WTC11 (cell line): ENCODE measurements at regions not wholly inside any gene's neighbourhood (a gene's known extent, or its start where the extent isn't known, plus 50 kb on each side); places are given as distances from the start of the nearest gene placed in this dataset.

ENCODE experiments used
- ATAC-seq: fragments of 200-7000 bp; cut with Tn5 transposase; 2 replicates; pipeline ENCODE4 v1.10.0; 2021; ENCODE audit warnings: mild to moderate bottlenecking, moderate library complexity
- CTCF ChIA-PET: fragments of 300-600 bp; sonication (Branson Sonifier 250); formaldehyde crosslinking; loops from one replicate; lab custom pipeline; 2021; ENCODE audit warnings: antibody characterized with exemption; lab: Charles Lee
- POLR2A ChIA-PET: fragments of 350-600 bp; sonication (Branson Sonifier 250); formaldehyde crosslinking; loops from one replicate; lab custom pipeline; 2021; ENCODE audit warnings: antibody characterized with exemption; lab: Charles Lee
- DNase-seq: peaks from one replicate; pipeline ENCODE4 v3.0.0; 2021; ENCODE audit warnings: low spot score
- H3K27ac Mint-ChIP-seq: 2 replicates; pipeline ENCODE4 v1.8.0; 2021; ENCODE audit warnings: mixed read lengths
- H3K27me3 Mint-ChIP-seq: 2 replicates; pipeline ENCODE4 v1.8.0; 2021; ENCODE audit warnings: low read depth, mild to moderate bottlenecking, moderate library complexity, mixed read lengths
- H3K36me3 Mint-ChIP-seq: 2 replicates; pipeline ENCODE4 v1.8.0; 2021; ENCODE audit warnings: mixed read lengths
- H3K4me1 Mint-ChIP-seq: 2 replicates; pipeline ENCODE4 v1.8.0; 2022; ENCODE audit warnings: mixed read lengths
- H3K4me3 Mint-ChIP-seq: 2 replicates; pipeline ENCODE4 v1.8.0; 2021; ENCODE audit warnings: mild to moderate bottlenecking, moderate library complexity, mixed read lengths
- H3K9me3 Mint-ChIP-seq: 2 replicates; pipeline ENCODE4 v1.8.0; 2021; ENCODE audit warnings: mixed read lengths
- IRF2 ChIP-seq: sonication (generic); formaldehyde crosslinking; IDR thresholded peaks from 2 replicates; pipeline ENCODE4 v1.8.0; 2022; ENCODE audit warnings: low read depth, missing genetic modification reagents, borderline replicate concordance
- MXD4 ChIP-seq: fragments of 250-450 bp; sonication (Bioruptor Pico); IDR thresholded peaks from 2 replicates; pipeline ENCODE4 v1.8.0; 2021; ENCODE audit warnings: mild to moderate bottlenecking, moderate library complexity, borderline replicate concordance
- NFATC4 ChIP-seq: fragments of 250-450 bp; sonication (Bioruptor Pico); IDR thresholded peaks from 2 replicates; pipeline ENCODE4 v1.9.0; 2021; ENCODE audit warnings: mild to moderate bottlenecking
- RELA ChIP-seq: sonication (generic); formaldehyde crosslinking; IDR thresholded peaks from 2 replicates; pipeline ENCODE4 v1.8.1; 2022; ENCODE audit warnings: missing genetic modification reagents, mild to moderate bottlenecking, borderline replicate concordance
- SP1 ChIP-seq: sonication (generic); formaldehyde crosslinking; conservative IDR thresholded peaks from 2 replicates; pipeline ENCODE4 v1.8.1; 2022; ENCODE audit warnings: missing genetic modification reagents
- ZNF263 ChIP-seq: sonication (generic); formaldehyde crosslinking; IDR thresholded peaks from 2 replicates; pipeline ENCODE4 v1.8.1; 2022; ENCODE audit warnings: low read depth, mild to moderate bottlenecking, moderate library complexity, missing genetic modification reagents
- TF ChIP-seq, protein P1 (sequence below): fragments of 250-450 bp; sonication (Bioruptor Pico); IDR thresholded peaks from 2 replicates; pipeline ENCODE4 v1.9.0; 2021; ENCODE audit warnings: mild to moderate bottlenecking, borderline replicate concordance
- TF ChIP-seq, protein P2 (sequence below): sonication (generic); formaldehyde crosslinking; IDR thresholded peaks from 2 replicates; pipeline ENCODE4 v1.8.0; 2022; ENCODE audit warnings: missing genetic modification reagents
- TF ChIP-seq, protein P3 (sequence below): sonication (generic); formaldehyde crosslinking; IDR thresholded peaks from 2 replicates; pipeline ENCODE4 v1.8.0; 2022; ENCODE audit warnings: mild to moderate bottlenecking, missing genetic modification reagents
- TF ChIP-seq, protein P4 (sequence below): sonication (generic); formaldehyde crosslinking; IDR thresholded peaks from 2 replicates; pipeline ENCODE4 v1.8.0; 2023; ENCODE audit warnings: mild to moderate bottlenecking, missing genetic modification reagents
- TF ChIP-seq, protein P5 (sequence below): sonication (generic); formaldehyde crosslinking; IDR thresholded peaks from 2 replicates; pipeline ENCODE4 v1.8.1; 2023; ENCODE audit warnings: mild to moderate bottlenecking, missing genetic modification reagents, moderate library complexity

DNA sequence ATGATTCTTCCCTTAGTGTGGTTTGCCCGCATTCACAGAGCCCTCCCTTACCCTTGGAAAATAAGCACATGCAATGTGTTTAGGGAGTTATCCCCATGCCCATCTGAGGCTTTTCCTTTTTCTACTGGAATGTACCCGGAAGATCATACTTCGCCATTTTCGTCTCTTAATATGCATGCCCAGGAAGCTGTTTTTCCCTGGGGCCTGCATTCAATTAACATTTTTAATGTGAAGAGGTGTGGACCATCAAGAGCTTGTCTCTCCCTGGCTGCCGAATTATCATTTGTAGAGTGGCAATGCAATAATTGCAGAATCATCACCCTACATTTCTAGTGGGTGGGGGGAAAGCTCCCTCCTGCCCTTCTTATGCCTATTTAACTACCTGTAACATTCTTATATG is 976.3 kb downstream of the DIPK2A start (continued):
- TF ChIP-seq, protein P1, sequence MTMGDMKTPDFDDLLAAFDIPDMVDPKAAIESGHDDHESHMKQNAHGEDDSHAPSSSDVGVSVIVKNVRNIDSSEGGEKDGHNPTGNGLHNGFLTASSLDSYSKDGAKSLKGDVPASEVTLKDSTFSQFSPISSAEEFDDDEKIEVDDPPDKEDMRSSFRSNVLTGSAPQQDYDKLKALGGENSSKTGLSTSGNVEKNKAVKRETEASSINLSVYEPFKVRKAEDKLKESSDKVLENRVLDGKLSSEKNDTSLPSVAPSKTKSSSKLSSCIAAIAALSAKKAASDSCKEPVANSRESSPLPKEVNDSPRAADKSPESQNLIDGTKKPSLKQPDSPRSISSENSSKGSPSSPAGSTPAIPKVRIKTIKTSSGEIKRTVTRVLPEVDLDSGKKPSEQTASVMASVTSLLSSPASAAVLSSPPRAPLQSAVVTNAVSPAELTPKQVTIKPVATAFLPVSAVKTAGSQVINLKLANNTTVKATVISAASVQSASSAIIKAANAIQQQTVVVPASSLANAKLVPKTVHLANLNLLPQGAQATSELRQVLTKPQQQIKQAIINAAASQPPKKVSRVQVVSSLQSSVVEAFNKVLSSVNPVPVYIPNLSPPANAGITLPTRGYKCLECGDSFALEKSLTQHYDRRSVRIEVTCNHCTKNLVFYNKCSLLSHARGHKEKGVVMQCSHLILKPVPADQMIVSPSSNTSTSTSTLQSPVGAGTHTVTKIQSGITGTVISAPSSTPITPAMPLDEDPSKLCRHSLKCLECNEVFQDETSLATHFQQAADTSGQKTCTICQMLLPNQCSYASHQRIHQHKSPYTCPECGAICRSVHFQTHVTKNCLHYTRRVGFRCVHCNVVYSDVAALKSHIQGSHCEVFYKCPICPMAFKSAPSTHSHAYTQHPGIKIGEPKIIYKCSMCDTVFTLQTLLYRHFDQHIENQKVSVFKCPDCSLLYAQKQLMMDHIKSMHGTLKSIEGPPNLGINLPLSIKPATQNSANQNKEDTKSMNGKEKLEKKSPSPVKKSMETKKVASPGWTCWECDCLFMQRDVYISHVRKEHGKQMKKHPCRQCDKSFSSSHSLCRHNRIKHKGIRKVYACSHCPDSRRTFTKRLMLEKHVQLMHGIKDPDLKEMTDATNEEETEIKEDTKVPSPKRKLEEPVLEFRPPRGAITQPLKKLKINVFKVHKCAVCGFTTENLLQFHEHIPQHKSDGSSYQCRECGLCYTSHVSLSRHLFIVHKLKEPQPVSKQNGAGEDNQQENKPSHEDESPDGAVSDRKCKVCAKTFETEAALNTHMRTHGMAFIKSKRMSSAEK (CRISPR knock-in tag): no peak
- TF ChIP-seq IRF2 (CRISPR knock-in tag) (no peak), ZNF263 (no peak), SP1 (CRISPR knock-in tag) (no peak), MXD4 (no peak)
- TF ChIP-seq, protein P2, sequence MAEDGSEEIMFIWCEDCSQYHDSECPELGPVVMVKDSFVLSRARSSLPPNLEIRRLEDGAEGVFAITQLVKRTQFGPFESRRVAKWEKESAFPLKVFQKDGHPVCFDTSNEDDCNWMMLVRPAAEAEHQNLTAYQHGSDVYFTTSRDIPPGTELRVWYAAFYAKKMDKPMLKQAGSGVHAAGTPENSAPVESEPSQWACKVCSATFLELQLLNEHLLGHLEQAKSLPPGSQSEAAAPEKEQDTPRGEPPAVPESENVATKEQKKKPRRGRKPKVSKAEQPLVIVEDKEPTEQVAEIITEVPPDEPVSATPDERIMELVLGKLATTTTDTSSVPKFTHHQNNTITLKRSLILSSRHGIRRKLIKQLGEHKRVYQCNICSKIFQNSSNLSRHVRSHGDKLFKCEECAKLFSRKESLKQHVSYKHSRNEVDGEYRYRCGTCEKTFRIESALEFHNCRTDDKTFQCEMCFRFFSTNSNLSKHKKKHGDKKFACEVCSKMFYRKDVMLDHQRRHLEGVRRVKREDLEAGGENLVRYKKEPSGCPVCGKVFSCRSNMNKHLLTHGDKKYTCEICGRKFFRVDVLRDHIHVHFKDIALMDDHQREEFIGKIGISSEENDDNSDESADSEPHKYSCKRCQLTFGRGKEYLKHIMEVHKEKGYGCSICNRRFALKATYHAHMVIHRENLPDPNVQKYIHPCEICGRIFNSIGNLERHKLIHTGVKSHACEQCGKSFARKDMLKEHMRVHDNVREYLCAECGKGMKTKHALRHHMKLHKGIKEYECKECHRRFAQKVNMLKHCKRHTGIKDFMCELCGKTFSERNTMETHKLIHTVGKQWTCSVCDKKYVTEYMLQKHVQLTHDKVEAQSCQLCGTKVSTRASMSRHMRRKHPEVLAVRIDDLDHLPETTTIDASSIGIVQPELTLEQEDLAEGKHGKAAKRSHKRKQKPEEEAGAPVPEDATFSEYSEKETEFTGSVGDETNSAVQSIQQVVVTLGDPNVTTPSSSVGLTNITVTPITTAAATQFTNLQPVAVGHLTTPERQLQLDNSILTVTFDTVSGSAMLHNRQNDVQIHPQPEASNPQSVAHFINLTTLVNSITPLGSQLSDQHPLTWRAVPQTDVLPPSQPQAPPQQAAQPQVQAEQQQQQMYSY: no peak
- TF ChIP-seq, all 79 proteins: peak for 0

DNA sequence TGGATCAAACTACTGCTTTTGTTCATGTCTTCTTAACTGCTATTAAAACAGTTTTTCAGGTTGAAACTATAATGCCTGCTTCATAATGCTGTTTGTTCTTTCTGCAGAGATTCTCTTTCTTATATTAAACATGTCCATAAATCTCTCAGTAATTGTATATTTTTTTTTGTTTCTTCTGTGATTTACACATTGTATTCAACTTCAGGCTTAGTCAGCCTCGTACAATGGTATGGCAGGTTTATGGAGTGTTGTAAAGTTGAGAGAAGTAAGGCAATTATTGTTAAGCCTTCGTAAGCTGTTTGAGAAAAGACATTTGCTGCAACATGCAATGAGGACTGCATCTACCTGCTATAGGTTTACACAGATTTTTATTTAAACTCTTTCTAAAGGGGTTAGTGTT is 977.1 kb downstream of the DIPK2A start:
- POLR2A ChIA-PET: no interaction called here
- H3K9me3 Mint-ChIP-seq: peaks cover 34% of the 10 kb centered on the region
- H3K27ac Mint-ChIP-seq: no peak overlapping the region
- peaks cover 32% of the 10 kb centered on the region for H3K36me3 Mint-ChIP-seq
- peaks cover 21% of the 10 kb centered on the region for H3K4me1 Mint-ChIP-seq
- H3K4me3 Mint-ChIP-seq: no peak overlapping the region
- DNase-seq (no peak), ATAC-seq (no peak)
- H3K27me3 Mint-ChIP-seq: no peaks in the 10 kb centered on the region
- CTCF ChIA-PET: no interaction called here
- TF ChIP-seq, protein P3, sequence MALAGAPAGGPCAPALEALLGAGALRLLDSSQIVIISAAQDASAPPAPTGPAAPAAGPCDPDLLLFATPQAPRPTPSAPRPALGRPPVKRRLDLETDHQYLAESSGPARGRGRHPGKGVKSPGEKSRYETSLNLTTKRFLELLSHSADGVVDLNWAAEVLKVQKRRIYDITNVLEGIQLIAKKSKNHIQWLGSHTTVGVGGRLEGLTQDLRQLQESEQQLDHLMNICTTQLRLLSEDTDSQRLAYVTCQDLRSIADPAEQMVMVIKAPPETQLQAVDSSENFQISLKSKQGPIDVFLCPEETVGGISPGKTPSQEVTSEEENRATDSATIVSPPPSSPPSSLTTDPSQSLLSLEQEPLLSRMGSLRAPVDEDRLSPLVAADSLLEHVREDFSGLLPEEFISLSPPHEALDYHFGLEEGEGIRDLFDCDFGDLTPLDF: no peak
- TF ChIP-seq, protein P4, sequence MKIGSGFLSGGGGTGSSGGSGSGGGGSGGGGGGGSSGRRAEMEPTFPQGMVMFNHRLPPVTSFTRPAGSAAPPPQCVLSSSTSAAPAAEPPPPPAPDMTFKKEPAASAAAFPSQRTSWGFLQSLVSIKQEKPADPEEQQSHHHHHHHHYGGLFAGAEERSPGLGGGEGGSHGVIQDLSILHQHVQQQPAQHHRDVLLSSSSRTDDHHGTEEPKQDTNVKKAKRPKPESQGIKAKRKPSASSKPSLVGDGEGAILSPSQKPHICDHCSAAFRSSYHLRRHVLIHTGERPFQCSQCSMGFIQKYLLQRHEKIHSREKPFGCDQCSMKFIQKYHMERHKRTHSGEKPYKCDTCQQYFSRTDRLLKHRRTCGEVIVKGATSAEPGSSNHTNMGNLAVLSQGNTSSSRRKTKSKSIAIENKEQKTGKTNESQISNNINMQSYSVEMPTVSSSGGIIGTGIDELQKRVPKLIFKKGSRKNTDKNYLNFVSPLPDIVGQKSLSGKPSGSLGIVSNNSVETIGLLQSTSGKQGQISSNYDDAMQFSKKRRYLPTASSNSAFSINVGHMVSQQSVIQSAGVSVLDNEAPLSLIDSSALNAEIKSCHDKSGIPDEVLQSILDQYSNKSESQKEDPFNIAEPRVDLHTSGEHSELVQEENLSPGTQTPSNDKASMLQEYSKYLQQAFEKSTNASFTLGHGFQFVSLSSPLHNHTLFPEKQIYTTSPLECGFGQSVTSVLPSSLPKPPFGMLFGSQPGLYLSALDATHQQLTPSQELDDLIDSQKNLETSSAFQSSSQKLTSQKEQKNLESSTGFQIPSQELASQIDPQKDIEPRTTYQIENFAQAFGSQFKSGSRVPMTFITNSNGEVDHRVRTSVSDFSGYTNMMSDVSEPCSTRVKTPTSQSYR (CRISPR knock-in tag): no peak
- no peak for TF ChIP-seq NFATC4

DNA sequence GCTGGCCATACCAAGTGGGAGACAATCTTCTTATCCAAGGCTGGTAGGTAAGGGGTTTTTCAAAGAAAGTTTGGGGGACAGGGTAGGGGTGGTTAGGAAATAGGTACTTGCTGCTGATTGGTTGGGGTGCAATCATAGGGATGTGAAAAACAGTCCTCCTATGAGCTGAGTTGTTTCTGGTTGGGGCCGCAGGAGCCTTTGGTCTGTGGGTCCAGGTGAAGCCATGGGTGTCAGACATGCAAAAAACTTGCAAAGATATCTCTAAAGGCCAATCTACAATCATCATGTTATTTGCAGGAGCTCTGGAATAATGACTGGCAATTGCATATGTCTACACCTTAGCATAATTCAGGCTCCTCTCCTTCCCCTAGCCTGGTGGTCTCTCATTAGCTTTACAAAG is 982.3 kb downstream of the DIPK2A start:
- no peak for TF ChIP-seq RELA (CRISPR knock-in tag)
- TF ChIP-seq, protein P5, sequence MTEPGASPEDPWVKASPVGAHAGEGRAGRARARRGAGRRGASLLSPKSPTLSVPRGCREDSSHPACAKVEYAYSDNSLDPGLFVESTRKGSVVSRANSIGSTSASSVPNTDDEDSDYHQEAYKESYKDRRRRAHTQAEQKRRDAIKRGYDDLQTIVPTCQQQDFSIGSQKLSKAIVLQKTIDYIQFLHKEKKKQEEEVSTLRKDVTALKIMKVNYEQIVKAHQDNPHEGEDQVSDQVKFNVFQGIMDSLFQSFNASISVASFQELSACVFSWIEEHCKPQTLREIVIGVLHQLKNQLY (CRISPR knock-in tag): no peak
- TF ChIP-seq, all 79 proteins: peak for 0
- no peaks in the 10 kb centered on the region for H3K27me3 Mint-ChIP-seq
- H3K27ac Mint-ChIP-seq: no peak overlapping the region
- H3K36me3 Mint-ChIP-seq: peaks cover 35% of the 10 kb centered on the region
- ChIA-PET POLR2A (no interaction called here), CTCF (no interaction called here)
- no peak for DNase-seq
- peak; percentile 93 for ATAC-seq
- no peak overlapping the region for H3K4me3 Mint-ChIP-seq
- peaks cover 38% of the 10 kb centered on the region for H3K9me3 Mint-ChIP-seq
- peaks cover 21% of the 10 kb centered on the region for H3K4me1 Mint-ChIP-seq
